ENCODE measurements at regions not wholly inside any gene's neighbourhood (a gene's known extent, or its start where the extent isn't known, plus 50 kb on each side); places are given as distances from the start of the nearest gene placed in this dataset.

DNA sequence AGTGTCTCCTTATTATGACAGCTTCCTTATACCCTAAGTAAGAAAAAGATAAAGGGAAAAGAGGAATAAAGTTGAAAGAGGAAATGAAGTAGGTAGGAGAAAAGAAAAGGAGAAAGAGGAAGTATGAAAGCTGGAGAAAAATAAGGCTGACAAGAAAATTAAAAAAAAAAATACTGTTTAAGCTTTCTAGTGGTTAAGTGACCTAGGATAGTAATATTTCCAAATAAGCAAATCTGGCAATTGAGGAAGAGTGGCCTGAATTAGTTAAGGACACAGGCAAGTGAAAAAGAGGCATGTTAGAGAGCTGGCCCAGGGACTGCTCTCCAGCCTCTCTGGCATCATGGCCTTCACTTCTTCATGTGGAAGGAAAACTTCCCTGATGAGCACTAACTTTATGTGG, 76.5 kb upstream of the ADGRF1 start:
- ATAC-seq (no peak), DNase-seq (no peak)
- TF ChIP-seq, protein P1, sequence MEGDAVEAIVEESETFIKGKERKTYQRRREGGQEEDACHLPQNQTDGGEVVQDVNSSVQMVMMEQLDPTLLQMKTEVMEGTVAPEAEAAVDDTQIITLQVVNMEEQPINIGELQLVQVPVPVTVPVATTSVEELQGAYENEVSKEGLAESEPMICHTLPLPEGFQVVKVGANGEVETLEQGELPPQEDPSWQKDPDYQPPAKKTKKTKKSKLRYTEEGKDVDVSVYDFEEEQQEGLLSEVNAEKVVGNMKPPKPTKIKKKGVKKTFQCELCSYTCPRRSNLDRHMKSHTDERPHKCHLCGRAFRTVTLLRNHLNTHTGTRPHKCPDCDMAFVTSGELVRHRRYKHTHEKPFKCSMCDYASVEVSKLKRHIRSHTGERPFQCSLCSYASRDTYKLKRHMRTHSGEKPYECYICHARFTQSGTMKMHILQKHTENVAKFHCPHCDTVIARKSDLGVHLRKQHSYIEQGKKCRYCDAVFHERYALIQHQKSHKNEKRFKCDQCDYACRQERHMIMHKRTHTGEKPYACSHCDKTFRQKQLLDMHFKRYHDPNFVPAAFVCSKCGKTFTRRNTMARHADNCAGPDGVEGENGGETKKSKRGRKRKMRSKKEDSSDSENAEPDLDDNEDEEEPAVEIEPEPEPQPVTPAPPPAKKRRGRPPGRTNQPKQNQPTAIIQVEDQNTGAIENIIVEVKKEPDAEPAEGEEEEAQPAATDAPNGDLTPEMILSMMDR (IDR thresholded peaks at IDR 0.05): no peak
- Histone ChIP-seq H3K36me3 (ENCODE audit: insufficient read depth in 1 of 2, low read depth in 1 of 2) (no peaks in the 10 kb centered on the region), H3K27me3 (ENCODE audit: insufficient read depth in 3 of 3, low read length in 2 of 3) (no peaks in the 10 kb centered on the region), H3K4me3 (no peak overlapping the region), H3K27ac (no peak overlapping the region), H3K4me1 (no peaks in the 10 kb centered on the region), H3K9me3 (no peaks in the 10 kb centered on the region)
- intact Hi-C loops (cut with DNase I): no loop called here

- Histone ChIP-seq H3K27me3 (ENCODE audit: insufficient read depth in 3 of 3, low read length in 2 of 3) (no peaks in the 10 kb centered on the region), H3K36me3 (ENCODE audit: insufficient read depth in 1 of 2, low read depth in 1 of 2) (no peaks in the 10 kb centered on the region), H3K9me3 (no peaks in the 10 kb centered on the region), H3K27ac (no peak overlapping the region), H3K4me3 (no peak overlapping the region), H3K4me1 (no peaks in the 10 kb centered on the region)
- TF ChIP-seq, protein P1 (IDR thresholded peaks at IDR 0.05): no peak
- intact Hi-C loops (cut with DNase I): no loop called here
- WGBS, 3 donors: 61 to 75% (median 65%) methylated on average over 5 of the region's 5 CpGs
- no peak for DNase-seq
- ATAC-seq: peak; percentile 76 to 88 (median 84)
Measured at GRCh38 chr6:47117314-47117713, 75.2 kb upstream of the ADGRF1 start.

GRCh38 chr6:47116606-47117005, 74.5 kb upstream of the ADGRF1 start:
- H3K4me1 ChIP-seq: no peaks in the 10 kb centered on the region
- ATAC-seq (peak in 2 of 4 donors; percentile 25 to 34), DNase-seq (no peak)
- no peaks in the 10 kb centered on the region for H3K36me3 ChIP-seq (ENCODE audit: insufficient read depth in 1 of 2, low read depth in 1 of 2)
- no peaks in the 10 kb centered on the region for H3K9me3 ChIP-seq
- no peak overlapping the region for H3K27ac ChIP-seq
- H3K4me3 ChIP-seq: no peak overlapping the region
- intact Hi-C loops (cut with DNase I): no loop called here
- 91 to 93% (median 93%) methylated on average over 6 of the region's 6 CpGs for WGBS, 3 donors
- H3K27me3 ChIP-seq (ENCODE audit: insufficient read depth in 3 of 3, low read length in 2 of 3): no peaks in the 10 kb centered on the region
- TF ChIP-seq, protein P1 (IDR thresholded peaks at IDR 0.05): no peak

DNA sequence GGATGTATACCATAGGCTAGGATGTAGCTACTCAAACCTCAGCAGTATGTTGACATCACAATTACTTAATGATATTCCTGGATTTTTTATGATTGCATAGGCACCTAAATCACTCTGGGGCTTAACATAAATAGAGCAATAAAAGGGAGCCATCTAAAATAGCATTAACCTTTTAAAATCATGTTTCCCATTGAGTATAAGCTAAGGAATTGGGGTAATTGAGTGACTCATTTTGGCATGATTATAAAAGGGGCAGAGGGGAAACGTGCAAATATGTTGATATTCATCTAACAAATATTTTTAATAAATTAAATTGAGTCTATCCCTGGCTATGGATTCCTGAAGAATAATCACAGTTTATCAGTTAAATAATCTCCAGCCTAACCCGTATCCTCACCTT, 74.0 kb upstream of the ADGRF1 start:
- Histone ChIP-seq H3K4me1 (no peaks in the 10 kb centered on the region), H3K27me3 (ENCODE audit: insufficient read depth in 3 of 3, low read length in 2 of 3) (no peaks in the 10 kb centered on the region), H3K9me3 (no peaks in the 10 kb centered on the region), H3K4me3 (no peak overlapping the region), H3K27ac (no peak overlapping the region), H3K36me3 (ENCODE audit: insufficient read depth in 1 of 2, low read depth in 1 of 2) (no peaks in the 10 kb centered on the region)
- ATAC-seq (no peak), DNase-seq (no peak)
- TF ChIP-seq, protein P1 (IDR thresholded peaks at IDR 0.05): no peak
- 78 to 89% (median 85%) methylated on average over 2 of the region's 2 CpGs for WGBS, 3 donors
- intact Hi-C loops (cut with DNase I): no loop called here

DNA sequence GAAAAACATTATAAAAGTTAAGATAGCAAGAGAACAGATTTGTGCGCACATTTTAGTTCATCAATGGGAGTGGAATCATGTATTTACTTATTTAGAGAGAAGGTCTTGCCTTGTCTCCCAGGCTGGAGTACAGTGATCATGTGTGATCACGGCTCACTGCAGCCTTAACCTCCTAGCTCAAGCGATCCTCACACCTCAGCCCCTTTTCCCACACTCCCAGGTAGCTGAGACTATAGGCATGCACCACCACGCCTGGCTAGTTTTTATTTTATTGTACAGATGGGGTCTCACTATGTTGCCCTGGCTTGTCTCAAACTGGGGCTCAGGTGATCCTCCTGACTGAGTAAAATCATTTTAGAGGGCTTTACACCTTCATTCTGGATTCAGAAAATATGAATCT, 72.3 kb upstream of the ADGRF1 start:
- Histone ChIP-seq H3K9me3 (no peaks in the 10 kb centered on the region), H3K36me3 (ENCODE audit: insufficient read depth in 1 of 2, low read depth in 1 of 2) (no peaks in the 10 kb centered on the region), H3K4me3 (no peak overlapping the region), H3K27me3 (ENCODE audit: insufficient read depth in 3 of 3, low read length in 2 of 3) (no peaks in the 10 kb centered on the region), H3K4me1 (no peaks in the 10 kb centered on the region), H3K27ac (no peak overlapping the region)
- DNase-seq (no peak), ATAC-seq (no peak)
- TF ChIP-seq, protein P1 (IDR thresholded peaks at IDR 0.05): no peak
- intact Hi-C loops (cut with DNase I): no loop called here
- 92 to 95% (median 95%) methylated on average over 4 of the region's 4 CpGs for WGBS, 3 donors
